Forelimb muscle (tissue), 1 donor: ENCODE measurements at regions not wholly inside any gene's neighbourhood (a gene's known extent, or its start where the extent isn't known, plus 50 kb on each side); places are given as distances from the start of the nearest gene placed in this dataset.

ENCODE experiments used
- DNase-seq: peaks from one replicate; pipeline ENCODE4 v3.0.0-alpha.2; 2013; ENCODE audit warnings: low read depth

- no peak for DNase-seq
Measured at GRCh38 chr12:115577401-115577800, 700.1 kb downstream of the MED13L start.

DNA sequence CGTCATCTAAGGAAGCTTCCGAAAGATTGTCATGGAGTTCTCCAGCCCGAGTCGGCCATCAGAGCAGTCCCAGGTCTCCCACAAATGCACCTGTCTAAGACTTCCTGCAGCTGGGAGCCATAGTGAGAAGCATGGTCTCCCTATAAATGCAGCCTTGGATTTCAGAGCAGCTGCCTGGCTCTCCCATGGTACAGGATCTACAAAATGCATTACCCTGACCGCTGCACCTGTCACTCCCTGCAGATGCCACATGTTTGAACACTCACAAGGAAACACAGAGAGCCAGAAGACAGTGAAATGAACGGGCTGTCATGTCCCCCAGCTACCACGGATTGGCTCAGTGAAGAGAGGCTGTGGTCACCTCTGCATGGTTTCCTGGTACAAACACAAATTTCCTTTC lies 702.7 kb downstream of the MED13L start:
- DNase-seq, result no peak

GRCh38 chr12:115572440-115572839 lies 705.1 kb downstream of the MED13L start:
- DNase-seq, result no peak

DNA sequence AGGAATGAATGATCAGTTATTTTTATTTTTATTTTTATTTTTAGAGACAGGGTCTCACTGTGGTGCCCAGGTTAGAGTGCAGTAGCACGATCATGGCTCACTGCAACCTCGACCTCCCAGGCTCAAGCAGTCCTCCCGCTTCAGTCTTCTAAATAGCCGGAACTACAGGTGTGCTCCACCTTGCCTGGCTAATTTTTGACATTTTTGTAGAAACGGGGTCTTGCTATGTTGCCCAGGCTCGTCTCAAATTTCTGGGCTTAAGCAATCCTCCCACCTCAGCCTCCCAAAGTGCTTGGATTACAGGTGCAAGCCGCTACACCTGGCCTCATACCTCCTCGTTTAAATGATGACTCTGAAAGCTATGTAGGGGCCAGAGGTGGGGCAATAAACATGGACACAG lies 706.0 kb downstream of the MED13L start:
- DNase-seq, result no peak

DNA sequence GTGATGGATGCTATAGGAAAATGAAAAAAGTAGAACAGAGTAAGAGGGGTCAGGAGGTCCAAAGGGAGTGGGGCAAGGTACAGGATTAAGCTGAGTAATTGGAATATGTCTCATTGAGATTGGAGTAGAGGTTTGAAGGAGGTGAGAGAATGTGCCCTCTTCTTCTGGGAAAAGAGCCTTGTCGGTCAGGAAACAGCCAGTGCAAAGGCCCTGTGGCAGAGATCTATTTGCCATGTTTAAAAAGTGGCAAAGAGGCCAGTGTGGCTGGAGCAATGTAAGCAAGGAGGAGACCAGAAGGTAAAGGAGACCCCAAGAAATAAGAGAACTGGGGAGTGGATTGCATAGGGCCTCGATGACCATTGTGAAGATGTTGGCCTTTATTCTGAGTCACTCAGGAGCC lies 706.5 kb downstream of the MED13L start:
- DNase-seq, result no peak

GRCh38 chr12:115570069-115570777 lies 707.3 kb downstream of the MED13L start:
- no peak for DNase-seq

GRCh38 chr12:115569345-115570068 lies 708.0 kb downstream of the MED13L start:
- DNase-seq, result no peak

DNA sequence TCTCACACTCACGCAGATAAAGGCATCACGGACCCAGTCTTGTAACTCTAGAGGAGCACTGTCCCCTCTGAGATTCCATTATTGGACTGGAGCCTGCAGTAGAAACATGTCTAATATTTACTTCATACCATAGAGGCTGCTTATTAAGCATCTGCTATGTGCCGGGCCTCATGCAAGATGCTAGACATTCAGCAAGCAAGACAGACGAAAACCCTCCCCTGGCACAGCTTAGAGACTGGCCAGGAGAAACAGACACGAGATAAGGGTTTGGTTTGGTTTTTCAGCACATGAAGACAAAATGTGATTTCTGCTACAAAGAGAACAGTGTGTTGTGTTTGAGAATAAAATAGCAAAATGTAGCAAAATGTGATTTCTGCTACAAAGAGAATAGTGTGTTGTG lies 719.2 kb downstream of the MED13L start:
- DNase-seq, result no peak

- no peak for DNase-seq
Measured at GRCh38 chr12:115553622-115554021, 723.9 kb downstream of the MED13L start.

DNA sequence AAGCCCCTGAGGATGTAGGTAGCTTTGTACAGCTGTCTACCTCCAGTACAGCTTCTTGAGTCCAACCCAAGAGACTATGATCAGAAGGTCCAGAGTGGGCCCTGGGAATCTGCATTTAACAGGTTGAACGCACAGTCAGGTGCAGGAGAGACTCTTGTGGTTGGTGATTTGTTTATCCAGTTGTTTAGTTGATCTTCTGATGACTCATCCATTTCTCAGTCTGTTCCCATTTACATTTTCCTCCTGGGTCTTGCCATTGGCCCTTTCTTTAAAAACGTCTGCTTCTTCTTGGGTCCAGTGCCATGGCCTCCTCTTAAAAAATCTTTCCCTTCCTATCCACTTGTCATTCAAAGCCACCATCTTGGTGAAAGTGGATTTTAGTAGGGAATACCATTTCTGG lies 734.2 kb downstream of the MED13L start:
- no peak for DNase-seq

- no peak for DNase-seq
Measured at GRCh38 chr12:115542656-115543055, 734.8 kb downstream of the MED13L start.

DNA sequence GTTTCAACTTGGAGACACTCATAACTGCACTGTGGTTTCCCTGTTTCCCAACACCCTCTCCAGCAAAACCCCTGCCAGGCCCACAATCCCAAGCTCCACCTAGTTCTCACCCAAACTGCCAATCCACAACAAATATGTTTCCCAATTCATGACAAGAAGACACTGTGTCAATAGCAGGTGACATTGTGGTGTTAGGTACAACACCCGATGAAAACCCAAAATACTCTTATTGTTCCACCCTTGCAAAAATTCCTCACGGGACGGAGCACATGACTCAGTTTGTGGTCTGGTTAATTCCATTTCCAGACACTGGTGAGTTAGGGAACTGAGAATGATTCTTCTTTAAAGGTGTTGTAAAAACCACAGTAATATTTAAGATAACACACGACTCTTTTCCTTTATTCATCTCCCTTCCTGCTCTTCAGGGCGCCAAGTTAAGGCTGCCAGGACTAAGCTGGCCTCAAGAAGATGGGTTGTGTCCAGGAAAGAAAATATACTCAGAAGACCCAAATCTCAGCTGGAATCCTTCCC lies 735.5 kb downstream of the MED13L start:
- no peak for DNase-seq

DNA sequence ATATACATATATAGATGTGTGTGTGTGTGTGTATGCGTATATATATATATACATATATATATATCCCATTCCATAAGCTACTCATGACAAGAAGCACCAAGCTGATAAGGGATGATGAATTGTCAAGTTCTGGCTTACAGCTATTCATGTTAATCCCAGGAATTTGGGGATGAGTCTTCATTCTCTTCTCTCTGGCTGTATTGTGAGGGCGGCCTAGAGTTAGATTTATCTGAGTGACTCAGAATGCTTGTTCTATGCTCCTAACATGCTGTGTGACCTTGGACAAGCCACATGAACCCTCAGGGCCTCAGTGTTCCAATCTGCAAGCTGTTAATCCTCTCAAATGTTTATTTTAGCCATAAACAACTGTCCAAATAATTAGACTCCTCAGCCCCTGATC lies 749.0 kb downstream of the MED13L start:
- no peak for DNase-seq

- no peak for DNase-seq
Measured at GRCh38 chr12:115521771-115522409, 755.6 kb downstream of the MED13L start.

GRCh38 chr12:115519887-115520286 lies 757.6 kb downstream of the MED13L start:
- DNase-seq, result no peak

GRCh38 chr12:115519359-115519758 lies 758.1 kb downstream of the MED13L start:
- no peak for DNase-seq

- DNase-seq, result no peak
Measured at GRCh38 chr12:115517913-115518312, 759.6 kb downstream of the MED13L start.

- DNase-seq, result no peak
Measured at GRCh38 chr12:115511986-115512711, 765.3 kb downstream of the MED13L start.

GRCh38 chr12:115511305-115511704 lies 766.2 kb downstream of the MED13L start:
- no peak for DNase-seq

DNA sequence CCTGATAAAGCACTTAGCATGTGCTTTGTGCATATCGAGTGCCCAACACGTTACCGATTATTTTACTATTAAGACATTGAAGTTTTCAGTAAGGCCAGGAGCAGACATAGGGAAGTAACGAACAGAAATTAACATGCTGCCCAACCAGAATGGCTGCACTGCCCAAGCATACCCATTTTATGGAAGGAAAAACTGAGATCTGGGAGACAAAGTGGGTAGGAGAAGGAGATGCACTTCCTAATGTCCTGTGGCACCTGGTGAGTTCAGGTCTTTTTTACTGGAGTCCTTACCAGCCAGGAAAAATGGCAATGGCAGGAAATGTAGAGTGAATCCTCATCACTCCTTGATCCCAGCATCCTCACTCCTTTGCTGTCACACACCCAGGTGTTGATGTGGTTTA lies 768.5 kb downstream of the MED13L start:
- DNase-seq, result no peak

DNA sequence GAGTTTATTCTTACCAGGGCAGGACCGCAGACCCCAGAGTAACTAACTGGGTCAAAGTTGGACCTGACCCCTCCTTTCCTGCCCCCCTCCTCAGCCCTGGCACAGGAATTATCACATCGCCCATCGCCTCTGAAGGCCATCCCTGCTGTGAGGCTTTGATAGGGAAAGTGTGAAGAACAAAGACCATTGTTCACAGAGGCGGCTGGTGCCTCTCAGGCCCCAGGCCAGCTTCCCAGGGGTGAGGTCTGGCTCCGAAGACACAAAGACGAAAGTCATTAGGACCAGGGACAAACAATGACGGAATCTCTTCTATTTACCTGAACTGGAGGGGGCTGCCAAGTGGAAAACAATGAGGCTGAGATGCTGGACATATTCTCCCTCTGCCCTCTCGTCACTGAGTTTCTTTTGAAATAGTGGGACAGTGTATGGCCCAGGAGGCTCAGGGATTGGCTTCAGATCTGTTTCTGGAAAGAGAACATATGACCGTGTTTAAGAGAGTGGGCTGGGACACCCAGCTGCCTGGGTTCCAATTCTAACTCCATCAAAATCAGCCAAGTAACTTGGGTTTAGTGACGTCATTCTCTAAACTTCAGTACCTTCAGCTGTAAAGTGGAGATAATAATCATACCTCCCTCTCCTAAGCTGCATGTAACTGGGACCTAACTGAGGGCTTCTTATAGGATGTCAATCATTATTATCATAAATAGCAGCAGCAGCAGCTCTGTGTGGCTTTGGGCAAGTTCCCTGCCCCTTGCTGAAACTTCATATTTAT lies 769.4 kb downstream of the MED13L start:
- DNase-seq, result no peak
